ENCODE measurements at regions not wholly inside any gene's neighbourhood (a gene's known extent, or its start where the extent isn't known, plus 50 kb on each side); places are given as distances from the start of the nearest gene placed in this dataset.

DNA sequence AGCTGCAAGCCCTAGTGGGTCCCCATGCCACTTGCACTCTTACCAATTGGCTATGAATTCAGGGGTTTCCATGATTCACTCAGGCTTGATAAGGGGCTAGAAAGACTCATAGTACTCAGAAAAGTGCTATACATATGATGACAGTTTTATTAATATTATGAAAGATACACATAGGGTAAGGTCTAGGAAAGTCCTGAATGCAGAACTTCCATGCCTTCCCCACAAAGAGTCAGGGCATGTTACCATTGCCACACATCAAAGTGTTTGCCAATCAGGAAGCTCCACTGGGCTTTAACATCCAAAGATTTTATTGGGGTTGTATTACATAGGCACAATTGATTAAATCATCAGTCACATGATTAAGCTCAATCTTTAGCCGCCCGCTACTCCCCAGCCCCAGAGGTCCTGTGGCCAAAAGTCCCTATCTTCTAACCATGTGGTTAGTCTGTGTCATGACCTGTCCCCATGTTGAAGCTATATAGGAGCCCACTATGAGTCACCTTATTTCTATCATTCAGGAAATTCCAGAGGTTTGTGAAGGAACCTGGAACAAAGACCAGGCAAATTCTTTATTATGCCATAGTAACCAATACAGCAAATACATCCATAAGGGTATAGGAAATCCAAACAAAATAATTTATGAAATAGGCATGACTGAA lies 635.6 kb downstream of the STPG2 start:
- H3K4me3 ChIP-seq (ENCODE audit: low read depth, low read length, poor library complexity, severe bottlenecking): no peak overlapping the region
- BruUV-seq (replicated peaks): no TSS peak
- ChIA-PET POLR2A (ENCODE audit: low non-redundant PET) (no interaction called here), CTCF (no interaction called here)
- H3K27me3 ChIP-seq (replicated peaks; ENCODE audit: insufficient read depth, low read depth, low read length, poor library complexity): no peaks in the 10 kb centered on the region
- no peaks in the 10 kb centered on the region for H3K4me1 ChIP-seq (ENCODE audit: insufficient read depth, low read length, poor library complexity, severe bottlenecking)
- no peak overlapping the region for H3K27ac ChIP-seq (ENCODE audit: low read depth, low read length, poor library complexity, severe bottlenecking)
- no peaks in the 10 kb centered on the region for H3K9me3 ChIP-seq (ENCODE audit: low read depth, low read length, poor library complexity, severe bottlenecking)
- TF ChIP-seq CTCF (conservative IDR thresholded peaks at IDR 0.05; ENCODE audit: low read depth, low read length) (no peak), EZH2 (IDR thresholded peaks at IDR 0.05; ENCODE audit: borderline replicate concordance, low read depth, low read length, poor library complexity, severe bottlenecking) (no peak)
- no peaks in the 10 kb centered on the region for H3K36me3 ChIP-seq (ENCODE audit: insufficient read depth, low read length, poor library complexity, severe bottlenecking)
- intact Hi-C loops (cut with micrococcal nuclease; ENCODE audit: unreplicated experiment): no loop called here
- DNase-seq (ENCODE audit: low spot score): no peak

Measured in A673 (cell line).